HG02943 (cell line): ENCODE measurements at regions not wholly inside any gene's neighbourhood (a gene's known extent, or its start where the extent isn't known, plus 50 kb on each side); places are given as distances from the start of the nearest gene placed in this dataset.
"Not testable (repeated sequence)": the region's sequence is repeated elsewhere in the genome, so short reads cannot be mapped to it uniquely, and the experiment has no call there.

Source experiments
- ATAC-seq: cut with Tn5 transposase; IDR thresholded peaks from one replicate; pipeline ENCODE4 v1.9.1; 2021; ENCODE audit warnings: mild to moderate bottlenecking, low read depth, moderate library complexity; ENCODE audit not compliant: unreplicated experiment

- no peak for ATAC-seq
Observed at GRCh38 chr11:82233201-82233600, 500.5 kb downstream of the FAM181B start.

- ATAC-seq: no peak
Observed at GRCh38 chr11:82229341-82229740, 504.3 kb downstream of the FAM181B start.

- no peak for ATAC-seq
Observed at GRCh38 chr11:82225930-82226329, 507.7 kb downstream of the FAM181B start.

- no peak for ATAC-seq
Observed at GRCh38 chr11:82225502-82225901, 508.2 kb downstream of the FAM181B start.

- ATAC-seq: no peak
Observed at GRCh38 chr11:82216927-82217570, 516.6 kb downstream of the FAM181B start.

- ATAC-seq: no peak
Observed at GRCh38 chr11:82210011-82210410, 523.7 kb downstream of the FAM181B start.

GRCh38 chr11:82195283-82195682, 538.4 kb downstream of the FAM181B start:
- no peak for ATAC-seq

- ATAC-seq: no peak
Observed at GRCh38 chr11:82194521-82194920, 539.1 kb downstream of the FAM181B start.

- no peak for ATAC-seq
Observed at GRCh38 chr11:82191695-82192094, 542.0 kb downstream of the FAM181B start.

GRCh38 chr11:82185925-82186324, 547.7 kb downstream of the FAM181B start:
- no peak for ATAC-seq

- ATAC-seq: no peak
Observed at GRCh38 chr11:82184966-82185365, 548.7 kb downstream of the FAM181B start.

- no peak for ATAC-seq
Observed at GRCh38 chr11:82183346-82183745, 550.3 kb downstream of the FAM181B start.

- ATAC-seq: not testable (repeated sequence)
Observed at GRCh38 chr11:82182697-82183096, 551.0 kb downstream of the FAM181B start.

GRCh38 chr11:82181796-82182195, 551.9 kb downstream of the FAM181B start:
- not testable (repeated sequence) for ATAC-seq

GRCh38 chr11:82176945-82177344, 556.7 kb downstream of the FAM181B start:
- ATAC-seq: no peak

GRCh38 chr11:82176365-82176764, 557.3 kb downstream of the FAM181B start:
- ATAC-seq: no peak

GRCh38 chr11:82174610-82175009, 559.1 kb downstream of the FAM181B start:
- no peak for ATAC-seq

- no peak for ATAC-seq
Observed at GRCh38 chr11:82146789-82147188, 586.9 kb downstream of the FAM181B start.

- ATAC-seq: no peak
Observed at GRCh38 chr11:82118946-82119345, 614.7 kb downstream of the FAM181B start.

- ATAC-seq: no peak
Observed at GRCh38 chr11:82117362-82117761, 616.3 kb downstream of the FAM181B start.

GRCh38 chr11:82105331-82105998, 628.2 kb downstream of the FAM181B start:
- ATAC-seq: no peak

GRCh38 chr11:82092904-82093303, 640.8 kb downstream of the FAM181B start:
- ATAC-seq: no peak
